ENCODE measurements at regions not wholly inside any gene's neighbourhood (a gene's known extent, or its start where the extent isn't known, plus 50 kb on each side); places are given as distances from the start of the nearest gene placed in this dataset.

- no peak for TF ChIP-seq CTCF (IDR thresholded peaks at IDR 0.05; ENCODE audit: low read depth, low read length, poor library complexity, severe bottlenecking)
- no peak for TF ChIP-seq EZH2phosphoT487 (IDR thresholded peaks at IDR 0.05; ENCODE audit: borderline replicate concordance, low read length)
Observed at GRCh38 chr4:14621731-14622463, 380.4 kb upstream of the CPEB2 start.

Measured in DOHH2 (cell line).